Loucy (cell line): ENCODE measurements at regions not wholly inside any gene's neighbourhood (a gene's known extent, or its start where the extent isn't known, plus 50 kb on each side); places are given as distances from the start of the nearest gene placed in this dataset.

ENCODE experiments used
- H2AFZ ChIP-seq: fragments of 200-600 bp; sonication (generic); 2 replicates; pipeline ENCODE4 v1.6.0; 2016; ENCODE audit warnings: antibody characterized with exemption, mild to moderate bottlenecking, low read length, moderate library complexity
- H3F3A ChIP-seq: fragments of 200-600 bp; 2 replicates; pipeline ENCODE4 v1.6.0; 2016; ENCODE audit warnings: antibody characterized with exemption, low read depth, mild to moderate bottlenecking
- H3K27me3 ChIP-seq: fragments of 200-600 bp; sonication (generic); 2 replicates; pipeline ENCODE4 v1.6.1; 2014; ENCODE audit warnings: low read length, mild to moderate bottlenecking; ENCODE audit not compliant: insufficient read depth, poor library complexity, severe bottlenecking
- H3K36me3 ChIP-seq: fragments of 200-600 bp; sonication (generic); 2 replicates; pipeline ENCODE4 v1.6.1; 2016; ENCODE audit warnings: low read length; ENCODE audit not compliant: insufficient read depth
- H3K4me1 ChIP-seq: fragments of 200-600 bp; sonication (generic); 2 replicates; pipeline ENCODE4 v1.5.1; 2014; ENCODE audit warnings: low read length, mild to moderate bottlenecking; ENCODE audit not compliant: insufficient read depth, poor library complexity, severe bottlenecking
- H3K4me2 ChIP-seq: fragments of 200-600 bp; sonication (generic); 2 replicates; pipeline ENCODE4 v1.6.0; 2014; ENCODE audit warnings: antibody characterized with exemption, low read length, low read depth, mild to moderate bottlenecking; ENCODE audit not compliant: poor library complexity, severe bottlenecking
- H3K4me3 ChIP-seq: fragments of 200-600 bp; sonication (generic); 2 replicates; pipeline ENCODE4 v1.5.1; 2014; ENCODE audit warnings: low read length, mild to moderate bottlenecking, mixed read lengths; ENCODE audit not compliant: poor library complexity, severe bottlenecking
- H3K79me2 ChIP-seq: fragments of 200-600 bp; sonication (generic); 2 replicates; pipeline ENCODE4 v1.6.1; 2014; ENCODE audit warnings: low read length; ENCODE audit not compliant: insufficient read depth
- H3K9ac ChIP-seq: fragments of 200-600 bp; sonication (generic); 2 replicates; pipeline ENCODE4 v1.6.0; 2014; ENCODE audit warnings: mild to moderate bottlenecking, low read depth, low read length, moderate library complexity; ENCODE audit not compliant: poor library complexity, severe bottlenecking
- H3K9me2 ChIP-seq: fragments of 200-600 bp; sonication (generic); replicated peaks from 2 replicates; pipeline ENCODE4 v1.6.1; 2016; ENCODE audit warnings: low read depth, low read length, mixed read lengths
- H3K9me3 ChIP-seq: fragments of 200-600 bp; sonication (generic); 2 replicates; pipeline ENCODE4 v1.6.1; 2014; ENCODE audit warnings: mild to moderate bottlenecking, antibody characterized with exemption, low read length, low read depth; ENCODE audit not compliant: insufficient read depth
- H4K20me1 ChIP-seq: fragments of 200-600 bp; sonication (generic); 2 replicates; pipeline ENCODE4 v1.6.0; 2014; ENCODE audit warnings: antibody characterized with exemption, low read length, mild to moderate bottlenecking; ENCODE audit not compliant: insufficient read depth, poor library complexity, severe bottlenecking
- CTCF ChIP-seq: fragments of 200-600 bp; sonication (generic); conservative IDR thresholded peaks from 2 replicates; pipeline ENCODE4 v1.5.1; 2014; ENCODE audit warnings: mild to moderate bottlenecking, antibody characterized with exemption, low read length
- EZH2phosphoT487 ChIP-seq: fragments of 200-600 bp; IDR thresholded peaks from 2 replicates; pipeline ENCODE4 v1.6.1; 2018; ENCODE audit warnings: antibody characterized with exemption, mild to moderate bottlenecking, moderate library complexity, borderline replicate concordance

DNA sequence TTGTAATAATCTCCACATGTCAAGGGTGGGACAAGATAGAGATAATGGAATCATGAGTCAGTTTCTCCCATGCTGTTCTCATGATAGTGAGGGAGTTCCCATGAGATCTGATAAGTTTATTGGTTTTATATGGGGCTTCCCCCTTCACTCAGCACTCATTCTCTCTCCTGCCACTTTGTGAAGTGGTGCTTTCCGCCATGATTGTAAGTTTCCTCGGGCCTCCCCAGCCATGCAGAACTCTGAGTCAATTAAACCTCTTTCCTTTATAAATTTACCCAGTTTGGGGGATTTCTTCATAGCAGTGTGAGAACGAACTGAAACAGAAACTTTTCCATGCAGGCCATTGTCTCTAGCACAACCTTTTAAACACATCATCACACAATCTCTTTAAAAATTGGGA, 221.5 kb upstream of the BRINP3 start:
- H3K9me3 ChIP-seq, result no peaks in the 10 kb centered on the region
- TF ChIP-seq CTCF (no peak), EZH2phosphoT487 (no peak)
- H3K27me3 ChIP-seq, result no peaks in the 10 kb centered on the region
- no peaks in the 10 kb centered on the region for H3K36me3 ChIP-seq
- H3K9ac ChIP-seq, result no peak overlapping the region
- no peaks in the 10 kb centered on the region for H4K20me1 ChIP-seq
- no peaks in the 10 kb centered on the region for H3K9me2 ChIP-seq
- no peak overlapping the region for H2AFZ ChIP-seq
- H3F3A ChIP-seq, result no peaks in the 10 kb centered on the region
- no peak overlapping the region for H3K4me3 ChIP-seq
- no peak overlapping the region for H3K4me2 ChIP-seq
- H3K4me1 ChIP-seq, result no peaks in the 10 kb centered on the region
- no peaks in the 10 kb centered on the region for H3K79me2 ChIP-seq

- no peaks in the 10 kb centered on the region for H3K9me3 ChIP-seq
- H2AFZ ChIP-seq, result no peak overlapping the region
- H3K79me2 ChIP-seq, result no peaks in the 10 kb centered on the region
- no peak overlapping the region for H3K4me3 ChIP-seq
- no peaks in the 10 kb centered on the region for H3K9me2 ChIP-seq
- no peaks in the 10 kb centered on the region for H3K36me3 ChIP-seq
- H3K27me3 ChIP-seq, result no peaks in the 10 kb centered on the region
- no peak for TF ChIP-seq EZH2phosphoT487
- no peak for TF ChIP-seq CTCF
- H4K20me1 ChIP-seq, result no peaks in the 10 kb centered on the region
- H3K9ac ChIP-seq, result no peak overlapping the region
- no peak overlapping the region for H3K4me2 ChIP-seq
- no peaks in the 10 kb centered on the region for H3F3A ChIP-seq
- H3K4me1 ChIP-seq, result no peaks in the 10 kb centered on the region
Measured at GRCh38 chr1:190708418-190709057, 230.9 kb upstream of the BRINP3 start.

DNA sequence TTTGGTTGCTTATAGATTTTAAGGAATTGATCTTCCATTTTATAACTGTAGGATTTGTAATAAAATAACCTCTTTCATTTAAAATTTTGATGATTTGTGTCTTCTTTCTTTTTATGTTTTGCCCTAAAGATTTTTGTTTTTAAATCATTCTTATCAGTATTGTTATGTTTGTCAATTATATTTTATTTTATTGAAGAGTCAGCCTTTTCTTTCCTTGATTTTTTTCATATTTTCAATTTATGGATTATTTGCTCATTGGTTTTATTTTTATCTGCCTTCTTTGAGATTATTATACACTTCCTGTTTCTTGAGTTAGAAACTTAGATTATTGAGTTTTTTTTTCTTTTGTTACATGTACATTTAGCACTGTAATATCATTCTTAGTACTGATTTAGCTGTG, 233.4 kb upstream of the BRINP3 start:
- Histone ChIP-seq H3K4me1 (no peaks in the 10 kb centered on the region), H3K79me2 (no peaks in the 10 kb centered on the region), H3F3A (no peaks in the 10 kb centered on the region), H2AFZ (no peak overlapping the region), H3K9me3 (no peaks in the 10 kb centered on the region), H3K27me3 (no peaks in the 10 kb centered on the region), H3K36me3 (no peaks in the 10 kb centered on the region), H3K4me3 (no peak overlapping the region), H3K4me2 (no peak overlapping the region), H3K9ac (no peak overlapping the region), H4K20me1 (no peaks in the 10 kb centered on the region), H3K9me2 (no peaks in the 10 kb centered on the region)
- TF ChIP-seq CTCF (no peak), EZH2phosphoT487 (no peak)
